HEK293T (cell line): ENCODE measurements at regions not wholly inside any gene's neighbourhood (a gene's known extent, or its start where the extent isn't known, plus 50 kb on each side); places are given as distances from the start of the nearest gene placed in this dataset.

Experiments
- BHLHE40 ChIP-seq: fragments of 450-650 bp; IDR thresholded peaks from 2 replicates; pipeline ENCODE4 v1.6.1; 2016; ENCODE audit warnings: mild to moderate bottlenecking, moderate library complexity, borderline replicate concordance
- FOXA1 ChIP-seq: fragments of 450-650 bp; IDR thresholded peaks from 2 replicates; pipeline ENCODE4 v1.6.1; 2016; ENCODE audit warnings: mild to moderate bottlenecking
- FOXK2 ChIP-seq: fragments of 450-650 bp; IDR thresholded peaks from 2 replicates; pipeline ENCODE4 v1.6.1; 2016; ENCODE audit warnings: mild to moderate bottlenecking
- FOXM1 ChIP-seq: fragments of 450-650 bp; IDR thresholded peaks from 2 replicates; pipeline ENCODE4 v1.6.1; 2017; ENCODE audit warnings: mild to moderate bottlenecking, borderline replicate concordance
- L3MBTL2 ChIP-seq: fragments of 450-650 bp; conservative IDR thresholded peaks from 2 replicates; pipeline ENCODE4 v1.6.1; 2016; ENCODE audit warnings: mild to moderate bottlenecking
- LEF1 ChIP-seq: fragments of 450-650 bp; IDR thresholded peaks from 2 replicates; pipeline ENCODE4 v1.6.1; 2017; ENCODE audit warnings: mild to moderate bottlenecking, borderline replicate concordance
- NFRKB ChIP-seq: fragments of 450-650 bp; IDR thresholded peaks from 2 replicates; pipeline ENCODE4 v1.6.1; 2016; ENCODE audit warnings: mild to moderate bottlenecking, moderate library complexity
- TARDBP ChIP-seq: fragments of 450-650 bp; IDR thresholded peaks from 2 replicates; pipeline ENCODE4 v1.6.1; 2016

DNA sequence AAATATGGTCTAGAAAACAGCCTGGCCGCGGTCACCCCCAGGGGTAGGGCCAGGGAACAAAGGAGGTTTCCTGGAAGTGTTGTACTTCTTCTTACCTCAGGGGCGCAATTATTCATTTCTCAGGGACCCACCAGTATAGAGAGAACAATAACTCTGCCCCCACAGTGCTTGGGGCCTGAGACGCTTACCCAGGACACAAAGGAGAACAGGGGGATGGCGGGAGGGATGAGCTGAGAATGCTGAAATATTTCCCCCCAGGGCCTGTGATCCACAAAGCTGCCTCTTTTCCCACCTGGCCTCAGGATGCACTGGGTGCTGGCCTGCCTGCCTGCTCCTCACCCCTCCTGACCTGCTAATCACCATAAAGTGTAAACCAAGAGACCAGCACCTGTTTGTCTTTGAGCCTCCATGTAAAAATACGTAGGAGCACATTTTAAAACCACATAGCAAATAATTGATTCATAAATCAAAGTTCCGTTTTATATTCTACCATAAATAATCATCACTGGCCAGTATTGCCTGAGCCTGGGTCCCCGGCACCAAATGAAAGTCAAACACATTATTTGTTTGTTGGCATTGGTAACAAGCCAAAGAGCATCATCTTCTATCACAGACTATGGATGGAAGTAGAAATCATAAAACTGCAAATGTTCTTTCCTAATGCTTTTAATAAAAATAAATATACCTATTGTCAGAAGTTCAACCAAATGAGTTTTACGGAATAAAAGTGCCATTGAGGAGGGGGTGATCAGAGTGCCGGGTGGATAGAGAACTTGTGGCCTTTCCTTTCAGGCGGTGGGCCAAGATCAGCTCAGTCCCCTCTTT is 67.3 kb upstream of the RMDN2 start:
- TF ChIP-seq BHLHE40 (no peak), FOXM1 (no peak), NFRKB (no peak), FOXK2 (no peak), FOXA1 (no peak), LEF1 (no peak), TARDBP (no peak), L3MBTL2 (no peak)
